H1 (cell line): ENCODE measurements at regions not wholly inside any gene's neighbourhood (a gene's known extent, or its start where the extent isn't known, plus 50 kb on each side); places are given as distances from the start of the nearest gene placed in this dataset.

Experiments used
- CTCF ChIA-PET: fragments of 300-600 bp; sonication (Branson Sonifier 250); formaldehyde crosslinking; loops from one replicate; lab custom pipeline; 2021; ENCODE audit not compliant: partially characterized antibody; lab: Charles Lee
- POLR2A ChIA-PET: fragments of 300-600 bp; sonication (Branson Sonifier 250); formaldehyde crosslinking; loops from one replicate; lab custom pipeline; 2021; ENCODE audit warnings: inconsistent platforms; ENCODE audit not compliant: partially characterized antibody; lab: Charles Lee
- DNase-seq, 2 experiments: peaks; one replicate each; pipeline versions ENCODE4 v3.0.0 to v3.0.0-alpha.2; 2010 to 2022; ENCODE audit warnings: low spot score in 2 of 2, low read depth in 1 of 2, mixed read lengths in 1 of 2
- FAIRE-seq: peaks from 2 replicates; lab custom pipeline; 2011; peaks lifted over from hg19 to GRCh38; lab: Jason Lieb, UNC
- H2AFZ ChIP-seq: 2 replicates; pipeline ENCODE4 v1.8.1; 2012; ENCODE audit warnings: low read length, inconsistent platforms
- H2AK5ac ChIP-seq: 2 replicates; pipeline ENCODE4 v1.6.1; 2013; ENCODE audit warnings: low read depth, low read length
- H2BK120ac ChIP-seq: replicated peaks from 2 replicates; pipeline ENCODE3; 2013; ENCODE audit warnings: low read depth, low read length, inconsistent platforms
- H2BK12ac ChIP-seq: 2 replicates; pipeline ENCODE4 v1.6.1; 2013; ENCODE audit warnings: low read depth, low read length
- H2BK15ac ChIP-seq: 2 replicates; pipeline ENCODE4 v1.6.1; 2013; ENCODE audit warnings: low read length
- H2BK20ac ChIP-seq: 2 replicates; pipeline ENCODE4 v1.6.1; 2013; ENCODE audit warnings: low read length
- H2BK5ac ChIP-seq: 2 replicates; pipeline ENCODE4 v1.6.1; 2013; ENCODE audit warnings: low read depth, low read length
- H3K14ac ChIP-seq: 2 replicates; pipeline ENCODE4 v1.6.1; 2013; ENCODE audit warnings: inconsistent platforms; ENCODE audit not compliant: insufficient read length
- H3K18ac ChIP-seq: 2 replicates; pipeline ENCODE4 v1.6.1; 2013; ENCODE audit warnings: low read length; ENCODE audit errors: extremely low read depth
- H3K23ac ChIP-seq: 2 replicates; pipeline ENCODE4 v1.6.1; 2013; ENCODE audit warnings: inconsistent platforms; ENCODE audit not compliant: insufficient read length
- H3K23me2 ChIP-seq: 2 replicates; pipeline ENCODE4 v1.6.1; 2013; ENCODE audit warnings: low read depth, low read length
- H3K27ac ChIP-seq: 2 replicates; pipeline ENCODE4 v1.6.1; 2011; ENCODE audit warnings: low read depth, low read length, inconsistent platforms
- H3K27me3 ChIP-seq, 4 experiments: replicated peaks in 1 of 4; 1 replicate in 1 of 4; 2 replicates in 3 of 4; pipeline versions ENCODE4 v1.6.1 to v1.8.1; 2011 to 2013; ENCODE audit warnings: low read length in 3 of 4, mild to moderate bottlenecking in 3 of 4, inconsistent platforms in 2 of 4, mixed read lengths in 2 of 4, moderate library complexity in 1 of 4; ENCODE audit not compliant: control insufficient read depth in 3 of 4, insufficient read depth in 3 of 4; ENCODE audit errors: extremely low read depth in 1 of 4
- H3K36me3 ChIP-seq, 4 experiments: 2 replicates each; pipeline versions ENCODE4 v1.6.1 to v1.8.1; 2011 to 2013; ENCODE audit warnings: mild to moderate bottlenecking in 4 of 4, low read length in 3 of 4, moderate library complexity in 2 of 4, control low read depth in 1 of 4, inconsistent platforms in 1 of 4; ENCODE audit not compliant: insufficient read depth in 4 of 4, control insufficient read depth in 2 of 4
- H3K4ac ChIP-seq: replicated peaks from 2 replicates; pipeline ENCODE3; 2013; ENCODE audit warnings: low read length, low read depth, mixed read lengths, inconsistent platforms; ENCODE audit not compliant: insufficient read length
- H3K4me1 ChIP-seq, 4 experiments: replicated peaks in 1 of 4; 1 replicate in 1 of 4; 2 replicates in 3 of 4; pipeline versions ENCODE4 v1.6.1 to v1.8.1; 2011 to 2013; ENCODE audit warnings: low read length in 3 of 4, inconsistent platforms in 2 of 4, mixed read lengths in 1 of 4; ENCODE audit not compliant: insufficient read depth in 4 of 4, control insufficient read depth in 3 of 4
- H3K4me2 ChIP-seq, 2 experiments: 2 replicates each; pipeline versions ENCODE4 v1.6.1 to v1.8.1; 2011 to 2013; ENCODE audit warnings: low read depth in 2 of 2, low read length in 2 of 2, control low read depth in 1 of 2, inconsistent platforms in 1 of 2, mild to moderate bottlenecking in 1 of 2; ENCODE audit not compliant: insufficient read depth in 1 of 2
- H3K4me3 ChIP-seq, 4 experiments: fragments of 200-600, 300-600 bp in 1 of 4; sonication (generic), shearing (Covaris generic), sonication (Bioruptor Twin) in 1 of 4; 2 replicates each; pipeline versions ENCODE4 v1.5.1 to v1.8.1; 2011 to 2016; ENCODE audit warnings: low read length in 4 of 4, low read depth in 3 of 4, control low read depth in 2 of 4, inconsistent platforms in 2 of 4, mild to moderate bottlenecking in 2 of 4, mixed read lengths in 1 of 4, moderate library complexity in 1 of 4; ENCODE audit not compliant: insufficient read depth in 2 of 4; ENCODE audit errors: extremely low read depth in 1 of 4
- H3K56ac ChIP-seq: replicated peaks from 2 replicates; pipeline ENCODE3; 2013; ENCODE audit warnings: low read depth, mild to moderate bottlenecking, mixed read lengths, low read length, inconsistent platforms; ENCODE audit not compliant: insufficient read length
- H3K79me1 ChIP-seq: 2 replicates; pipeline ENCODE4 v1.6.1; 2013; ENCODE audit warnings: low read depth, low read length, control low read depth
- H3K79me2 ChIP-seq, 2 experiments: 2 replicates each; pipeline versions ENCODE4 v1.6.1 to v1.8.1; 2012 to 2013; ENCODE audit warnings: low read length in 2 of 2, mild to moderate bottlenecking in 2 of 2, inconsistent platforms in 1 of 2; ENCODE audit not compliant: insufficient read depth in 2 of 2, control insufficient read depth in 1 of 2
- H3K9ac ChIP-seq, 4 experiments: replicated peaks in 1 of 4; 1 replicate in 1 of 4; 2 replicates in 3 of 4; pipeline versions ENCODE4 v1.6.1 to v1.8.1; 2011 to 2013; ENCODE audit warnings: low read depth in 3 of 4, low read length in 3 of 4, control low read depth in 2 of 4, mild to moderate bottlenecking in 2 of 4, moderate library complexity in 2 of 4, inconsistent platforms in 1 of 4; ENCODE audit errors: extremely low read depth in 1 of 4
- H3K9me3 ChIP-seq, 2 experiments: 2 replicates each; pipeline versions ENCODE4 v1.6.1 to v1.8.1; 2012 to 2013; ENCODE audit warnings: mild to moderate bottlenecking in 2 of 2, moderate library complexity in 2 of 2, control low read depth in 1 of 2, inconsistent platforms in 1 of 2, low read depth in 1 of 2, low read length in 1 of 2, mixed read lengths in 1 of 2; ENCODE audit not compliant: insufficient read depth in 2 of 2
- H4K20me1 ChIP-seq, 2 experiments: replicated peaks in 1 of 2; 2 replicates each; pipeline versions ENCODE3 to v1.8.1; 2011 to 2013; ENCODE audit warnings: inconsistent platforms in 2 of 2, low read length in 2 of 2, mild to moderate bottlenecking in 1 of 2; ENCODE audit not compliant: insufficient read depth in 2 of 2, control insufficient read depth in 1 of 2
- H4K5ac ChIP-seq: 2 replicates; pipeline ENCODE4 v1.6.1; 2013; ENCODE audit warnings: low read length, low read depth, mixed read lengths, inconsistent platforms; ENCODE audit not compliant: insufficient read length
- H4K8ac ChIP-seq: 2 replicates; pipeline ENCODE4 v1.8.0; 2013; ENCODE audit warnings: mild to moderate bottlenecking, moderate library complexity, low read length, inconsistent platforms; ENCODE audit not compliant: insufficient read depth; ENCODE audit errors: extremely low read depth
- H4K91ac ChIP-seq: replicated peaks from 2 replicates; pipeline ENCODE3; 2013; ENCODE audit warnings: low read length, mixed read lengths, inconsistent platforms; ENCODE audit not compliant: insufficient read length
- BCL11A ChIP-seq, 2 experiments: IDR thresholded peaks; one replicate each; pipeline ENCODE4 v1.6.1; 2011; ENCODE audit warnings: low read depth in 2 of 2, low read length in 2 of 2, mild to moderate bottlenecking in 2 of 2
- FOSL1 ChIP-seq: IDR thresholded peaks from 2 replicates; pipeline ENCODE4 v1.6.1; 2011; ENCODE audit warnings: mild to moderate bottlenecking, low read depth, low read length, moderate library complexity; ENCODE audit not compliant: insufficient read depth
- HDAC6 ChIP-seq: IDR thresholded peaks from one replicate; pipeline ENCODE4 v1.7.1; 2012; ENCODE audit warnings: low read depth, mild to moderate bottlenecking, inconsistent platforms, low read length, moderate library complexity
- JUN ChIP-seq: IDR thresholded peaks from 2 replicates; pipeline ENCODE4 v1.6.1; 2011; ENCODE audit warnings: low read depth, mild to moderate bottlenecking, improper control_type of control experiment, low read length
- KDM4A ChIP-seq: IDR thresholded peaks from one replicate; pipeline ENCODE4 v1.7.1; 2012; ENCODE audit warnings: low read depth, mild to moderate bottlenecking, moderate library complexity, low read length, inconsistent platforms; ENCODE audit not compliant: severe bottlenecking
- RXRA ChIP-seq: IDR thresholded peaks from 2 replicates; pipeline ENCODE4 v1.6.1; 2011; ENCODE audit warnings: low read depth, mild to moderate bottlenecking, low read length, moderate library complexity; ENCODE audit not compliant: insufficient read depth
- SIRT6 ChIP-seq: IDR thresholded peaks from one replicate; pipeline ENCODE4 v1.7.1; 2012; ENCODE audit warnings: low read length, inconsistent platforms
- WGBS, 2 experiments: shearing (Covaris generic) in 1 of 2; methylation state at CpG; one replicate each; pipeline versions ENCODE4 v1.1.6 to v1.1.7; 2013 to 2015; ENCODE audit warnings: low lambda C conversion rate in 2 of 2, mixed read lengths in 2 of 2, inconsistent platforms in 1 of 2, low coverage in 1 of 2, missing lambda C conversion rate in 1 of 2; ENCODE audit not compliant: insufficient replicate concordance in 2 of 2, insufficient coverage in 1 of 2, insufficient read length in 1 of 2; ENCODE audit errors: extremely low coverage in 1 of 2, missing lambda C conversion rate in 1 of 2; 5-methylcytosine and 5-hydroxymethylcytosine counted together

DNA sequence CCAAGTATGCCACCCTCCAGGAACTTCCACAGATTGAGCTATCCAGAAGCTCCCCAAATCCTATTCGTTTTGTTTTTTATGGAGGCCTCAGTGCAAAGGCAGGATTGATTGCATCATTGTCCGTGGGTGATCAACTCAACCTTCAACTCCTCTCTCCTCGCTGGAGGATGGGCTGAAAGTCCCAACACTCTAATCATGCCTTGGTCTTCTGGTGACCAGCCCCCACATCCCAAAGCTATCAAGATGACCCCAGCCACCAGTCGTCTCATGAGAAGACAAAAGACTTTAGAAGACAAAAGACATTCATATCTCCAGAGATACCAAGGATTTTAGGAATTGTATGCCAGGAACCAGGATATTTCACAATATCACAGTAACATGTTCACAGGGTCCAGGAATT is 441.6 kb upstream of the WWC1 start:
- H4K91ac ChIP-seq: no peak overlapping the region
- no peaks in the 10 kb centered on the region for H3K4me1 ChIP-seq
- no peak overlapping the region for H2BK15ac ChIP-seq
- H4K20me1 ChIP-seq: no peaks in the 10 kb centered on the region
- no peaks in the 10 kb centered on the region for H3K79me2 ChIP-seq
- H3K23ac ChIP-seq: no peak overlapping the region
- DNase-seq (no peak), FAIRE-seq (no peak)
- no peak overlapping the region for H3K4me3 ChIP-seq
- ChIA-PET POLR2A (no interaction called here), CTCF (interaction anchor here (0.7 kb wide), 1 partner anchor 137 kb away, joined by 3 read pairs; no protein-coding TSS in a partner anchor)
- no peak overlapping the region for H3K56ac ChIP-seq
- H4K8ac ChIP-seq: no peak overlapping the region
- no peak overlapping the region for H3K4ac ChIP-seq
- no peaks in the 10 kb centered on the region; the same call in 1 of the 2 replicates for H3K23me2 ChIP-seq
- no peak overlapping the region for H2AK5ac ChIP-seq
- no peak overlapping the region for H3K4me2 ChIP-seq
- no peak overlapping the region for H4K5ac ChIP-seq
- no peak overlapping the region for H3K9ac ChIP-seq
- no peak overlapping the region for H3K18ac ChIP-seq
- H3K79me1 ChIP-seq: no peaks in the 10 kb centered on the region
- no peak overlapping the region for H2BK5ac ChIP-seq
- H3K27ac ChIP-seq: no peak overlapping the region
- H2BK12ac ChIP-seq: no peak overlapping the region
- H3K9me3 ChIP-seq: no peaks in the 10 kb centered on the region
- no peak overlapping the region for H2BK20ac ChIP-seq
- H2BK120ac ChIP-seq: no peak overlapping the region
- no peaks in the 10 kb centered on the region for H3K27me3 ChIP-seq
- WGBS, 2 experiments: 91% methylated on average over 4 of the region's 4 CpGs; no CpG with 5 or more reads in 1 of the 2 experiments
- H3K14ac ChIP-seq: no peak overlapping the region
- TF ChIP-seq SIRT6 (no peak), HDAC6 (no peak), KDM4A (no peak), JUN (no peak), BCL11A (IDR thresholded peaks at IDR 0.05; ENCODE audit: low read depth in 2 of 2, low read length in 2 of 2) (no peak), RXRA (no peak), FOSL1 (no peak)
- no peak overlapping the region for H2AFZ ChIP-seq
- no peaks in the 10 kb centered on the region for H3K36me3 ChIP-seq
